NCI-H1930 (cell line): ENCODE measurements at regions not wholly inside any gene's neighbourhood (a gene's known extent, or its start where the extent isn't known, plus 50 kb on each side); places are given as distances from the start of the nearest gene placed in this dataset.
"Not testable (repeated sequence)": the region's sequence is repeated elsewhere in the genome, so short reads cannot be mapped to it uniquely, and the experiment has no call there.

Experiments
- DNase-seq, 2 experiments: peaks; one replicate each; lab custom pipeline; 2025; lab: John Stamatoyannopoulos, UW

DNA sequence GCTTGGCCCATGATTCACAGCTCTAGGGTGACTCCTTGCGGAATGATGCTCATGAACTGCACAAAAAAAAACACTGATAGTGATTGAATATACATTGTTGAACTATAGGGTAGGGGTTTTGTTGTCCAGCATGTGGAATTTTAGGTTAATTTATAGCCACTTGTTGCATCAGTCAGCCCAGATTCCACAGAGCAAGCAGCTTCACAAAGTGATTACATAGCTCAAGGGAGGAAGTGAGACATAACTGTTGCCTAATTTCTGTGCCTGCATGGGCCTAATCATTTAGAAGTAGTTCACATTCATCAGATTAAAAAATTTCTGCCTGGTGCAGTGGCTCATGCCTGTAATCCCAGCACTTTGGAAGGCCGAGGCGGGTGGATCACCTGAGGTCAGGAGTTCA is 142.2 kb upstream of the ZNF722 start:
- not testable (repeated sequence) for DNase-seq

DNA sequence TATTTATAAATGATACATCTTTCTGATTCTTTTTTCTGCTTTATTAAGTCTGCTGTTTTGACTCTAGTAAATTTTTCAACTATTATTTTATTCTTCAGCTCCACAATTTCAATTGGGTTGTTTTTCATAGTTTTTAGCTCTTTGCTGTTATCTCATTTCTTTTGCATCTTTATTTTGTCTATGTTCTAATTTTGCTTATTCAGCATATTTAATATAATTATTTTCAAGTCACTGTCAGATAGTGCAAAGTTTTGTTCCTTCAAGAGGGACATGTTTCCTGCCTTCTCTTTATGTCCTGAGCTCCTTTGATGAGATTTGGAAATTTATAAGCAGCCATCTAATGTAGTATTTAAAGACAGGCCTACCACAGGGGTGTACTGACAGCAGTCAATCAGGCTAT is 131.5 kb upstream of the ZNF722 start:
- no peak for DNase-seq

GRCh38 chr7:63874242-63874641 is 124.4 kb upstream of the ZNF722 start:
- not testable (repeated sequence) for DNase-seq

DNA sequence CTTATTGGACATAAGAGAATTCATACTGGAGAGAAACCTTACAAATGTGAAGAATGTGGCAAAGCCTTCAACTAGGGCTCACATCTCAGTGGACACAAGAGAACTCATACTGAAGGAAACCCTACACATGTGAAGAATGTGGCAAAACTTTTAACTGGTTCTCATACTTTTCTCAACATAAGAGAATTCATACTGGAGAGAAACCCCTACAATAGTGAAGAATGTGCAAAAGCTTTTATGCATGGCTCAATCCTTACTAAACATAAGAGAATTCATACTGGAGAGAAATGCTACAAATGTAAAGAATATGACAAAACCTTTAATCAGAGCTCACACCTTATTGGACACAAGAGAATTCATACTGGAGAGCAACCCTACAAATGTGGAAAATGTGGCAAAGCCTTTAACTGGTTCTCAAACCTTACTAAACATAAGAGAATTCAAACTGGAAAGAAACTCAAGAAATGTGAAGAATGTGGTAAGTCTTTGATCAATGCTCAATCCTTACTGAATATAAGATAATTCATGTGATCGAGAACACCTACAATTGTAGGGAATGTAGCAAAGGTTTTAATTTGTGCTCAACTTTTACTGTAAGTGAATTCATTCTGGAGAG is 121.8 kb upstream of the ZNF722 start:
- no peak for DNase-seq

- DNase-seq, result no peak
Measured at GRCh38 chr7:63887031-63887430, 111.6 kb upstream of the ZNF722 start.

DNA sequence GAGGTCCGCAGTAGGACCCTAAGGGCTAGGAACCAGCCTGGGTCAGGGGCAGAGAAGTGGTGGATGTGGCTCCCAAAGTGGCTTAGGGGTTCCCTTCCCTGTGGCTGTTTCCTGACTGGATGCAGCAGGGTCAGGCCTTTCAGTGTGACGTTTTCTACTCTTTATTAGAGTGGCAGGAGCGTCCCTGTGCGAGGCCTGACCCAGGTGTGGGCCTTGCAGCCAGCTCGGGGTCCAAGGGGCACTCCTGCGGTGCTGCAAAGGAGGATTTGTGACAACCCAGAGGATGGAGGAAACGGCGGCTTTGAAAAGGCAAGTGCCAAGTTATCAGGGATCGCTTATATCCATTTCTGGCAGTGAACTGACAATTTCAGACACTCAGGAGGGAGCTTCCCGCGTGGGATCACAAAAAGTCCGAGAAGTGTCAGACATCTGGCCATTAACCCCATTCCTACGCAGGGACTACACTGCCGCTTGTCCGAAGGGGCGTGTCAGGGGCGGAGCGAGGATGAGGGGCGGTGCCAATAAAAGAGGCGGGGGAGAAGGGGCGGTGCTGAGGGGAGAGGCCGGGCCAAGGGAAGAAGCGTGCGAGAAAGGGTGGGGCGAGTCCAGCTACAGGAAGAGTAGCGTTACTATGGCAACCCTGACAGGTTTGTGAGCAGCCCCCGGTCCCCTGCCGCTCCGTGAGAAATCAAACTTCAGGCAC is 98.8 kb upstream of the ZNF722 start:
- peak; percentile 81 to 88 for DNase-seq

- DNase-seq, result peak; percentile 95 to 97
Measured at GRCh38 chr7:63900394-63901203, 98.0 kb upstream of the ZNF722 start.

- DNase-seq, result peak in 1 of 2 experiments; percentile 9
Measured at GRCh38 chr7:63901204-63901506, 97.5 kb upstream of the ZNF722 start.

DNA sequence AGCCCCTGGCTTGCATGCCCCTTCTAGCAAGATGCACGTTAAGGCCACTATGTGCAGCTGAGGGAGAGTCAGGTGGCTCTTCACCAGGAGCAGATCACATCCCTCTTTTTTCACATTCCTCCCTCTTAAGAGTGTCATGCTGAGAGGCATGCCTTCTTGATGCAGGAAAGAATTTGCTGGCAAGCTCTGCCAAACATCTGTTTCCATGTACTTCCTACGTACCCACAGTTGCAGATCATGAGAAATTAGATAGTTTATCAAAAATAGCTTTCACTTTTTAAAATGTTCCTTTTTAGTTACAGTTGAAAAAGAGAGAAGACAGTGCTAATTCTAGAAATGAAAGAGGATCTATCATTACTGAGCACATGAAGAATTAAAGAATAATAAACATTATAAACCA is 79.7 kb upstream of the ZNF722 start:
- no peak for DNase-seq

DNA sequence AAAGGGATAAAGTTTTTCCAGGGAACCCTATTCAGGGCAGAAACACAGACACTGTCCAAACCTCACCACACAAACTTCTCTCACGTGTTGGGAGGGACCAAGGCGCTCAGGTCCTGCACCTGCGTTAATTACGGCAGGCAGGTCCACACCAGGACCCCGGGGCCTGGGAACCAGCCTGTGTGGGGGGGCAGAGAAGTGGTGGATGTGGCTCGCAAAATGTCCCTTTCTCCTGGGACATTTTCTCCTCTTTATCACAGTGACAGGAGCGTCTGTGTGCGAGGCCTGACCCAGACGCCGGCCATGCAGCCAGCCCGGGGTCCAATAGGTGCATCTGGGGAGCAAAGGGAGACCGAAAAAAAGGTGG is 73.4 kb upstream of the ZNF722 start:
- peak in 1 of 2 experiments; percentile 17 for DNase-seq

DNA sequence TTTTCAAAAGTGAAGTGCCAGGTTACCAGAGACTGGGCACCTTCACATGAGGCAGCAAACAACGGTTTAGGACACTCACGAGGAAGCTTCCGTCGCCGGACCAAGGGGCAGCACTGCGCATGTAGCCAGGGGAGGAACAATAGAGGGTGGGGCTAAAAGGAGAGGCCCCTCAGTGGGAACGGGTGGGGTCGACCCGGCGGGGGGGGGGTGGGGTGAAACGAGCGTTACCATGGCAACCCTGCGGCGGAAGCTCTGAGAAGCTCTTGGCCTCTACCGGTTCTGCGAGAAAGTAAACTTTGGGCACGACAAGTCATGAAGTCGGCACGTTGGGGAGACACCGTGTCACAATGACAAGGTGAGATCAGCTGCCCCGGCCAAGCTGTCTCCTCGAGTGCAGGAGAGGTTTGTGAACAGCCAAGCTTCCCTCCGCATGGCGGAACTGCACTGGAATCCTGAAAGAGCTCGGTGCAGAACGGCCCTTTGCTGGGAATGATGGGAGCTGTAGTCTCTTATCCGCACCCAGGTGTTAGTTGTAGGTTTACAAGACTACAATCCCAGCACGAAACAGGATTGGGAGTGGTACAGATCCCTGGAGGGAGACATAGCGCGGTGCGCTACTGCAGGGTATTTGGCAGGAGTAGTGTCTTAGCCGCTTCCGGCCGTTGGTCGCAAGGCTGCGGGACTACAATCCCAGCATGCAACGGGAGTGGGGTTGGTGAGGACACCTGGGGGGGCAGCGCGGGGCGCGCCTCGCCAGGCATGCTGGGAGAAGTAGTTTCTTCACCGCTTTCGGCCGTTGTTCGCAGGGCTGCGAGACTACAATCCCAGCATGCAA is 72.8 kb upstream of the ZNF722 start:
- DNase-seq, result peak; percentile 92 to 96

GRCh38 chr7:63927261-63927660 is 71.4 kb upstream of the ZNF722 start:
- no peak for DNase-seq

- DNase-seq, result no peak
Measured at GRCh38 chr7:63931057-63931600, 67.5 kb upstream of the ZNF722 start.

- DNase-seq, result no peak
Measured at GRCh38 chr7:63931985-63932577, 66.6 kb upstream of the ZNF722 start.
